Skeletal muscle satellite cell (primary cell): ENCODE measurements at regions not wholly inside any gene's neighbourhood (a gene's known extent, or its start where the extent isn't known, plus 50 kb on each side); places are given as distances from the start of the nearest gene placed in this dataset.

ENCODE experiments used
- H3K27me3 ChIP-seq: 2 replicates; pipeline ENCODE4 v1.7.0; 2013; ENCODE audit warnings: low read length; ENCODE audit not compliant: control insufficient read depth, insufficient read depth
- H3K36me3 ChIP-seq: 2 replicates; pipeline ENCODE4 v1.7.0; 2013; ENCODE audit warnings: mild to moderate bottlenecking, control low read depth, low read length; ENCODE audit not compliant: insufficient read depth
- H3K4me1 ChIP-seq: 2 replicates; pipeline ENCODE4 v1.7.0; 2013; ENCODE audit warnings: low read length; ENCODE audit not compliant: control insufficient read depth, insufficient read depth
- H3K4me2 ChIP-seq: 2 replicates; pipeline ENCODE4 v1.7.0; 2013; ENCODE audit warnings: mild to moderate bottlenecking, low read length
- H3K4me3 ChIP-seq: 2 replicates; pipeline ENCODE4 v1.7.0; 2013; ENCODE audit warnings: low read length
- H3K9ac ChIP-seq: 2 replicates; pipeline ENCODE4 v1.7.0; 2013; ENCODE audit warnings: mild to moderate bottlenecking, low read depth, low read length, moderate library complexity
- H3K9me3 ChIP-seq: replicated peaks from 2 replicates; pipeline ENCODE4 v1.7.0; 2013; ENCODE audit warnings: mild to moderate bottlenecking, control low read depth, low read length

- H3K9me3 ChIP-seq, result no peaks in the 10 kb centered on the region
- no peaks in the 10 kb centered on the region for H3K4me1 ChIP-seq
- H3K27me3 ChIP-seq, result peaks cover 12% of the 10 kb centered on the region
- H3K9ac ChIP-seq, result no peak overlapping the region
- H3K36me3 ChIP-seq, result no peaks in the 10 kb centered on the region
- no peak overlapping the region for H3K4me3 ChIP-seq
- no peak overlapping the region for H3K4me2 ChIP-seq
These were observed 84.3 kb upstream of the CRIM1 start for GRCh38 chr2:36271266-36271665.

GRCh38 chr2:36270758-36271157, 84.8 kb upstream of the CRIM1 start:
- no peaks in the 10 kb centered on the region for H3K9me3 ChIP-seq
- H3K9ac ChIP-seq, result no peak overlapping the region
- H3K27me3 ChIP-seq, result peaks cover 15% of the 10 kb centered on the region
- H3K36me3 ChIP-seq, result no peaks in the 10 kb centered on the region
- H3K4me2 ChIP-seq, result no peak overlapping the region
- H3K4me3 ChIP-seq, result no peak overlapping the region
- H3K4me1 ChIP-seq, result no peaks in the 10 kb centered on the region

DNA sequence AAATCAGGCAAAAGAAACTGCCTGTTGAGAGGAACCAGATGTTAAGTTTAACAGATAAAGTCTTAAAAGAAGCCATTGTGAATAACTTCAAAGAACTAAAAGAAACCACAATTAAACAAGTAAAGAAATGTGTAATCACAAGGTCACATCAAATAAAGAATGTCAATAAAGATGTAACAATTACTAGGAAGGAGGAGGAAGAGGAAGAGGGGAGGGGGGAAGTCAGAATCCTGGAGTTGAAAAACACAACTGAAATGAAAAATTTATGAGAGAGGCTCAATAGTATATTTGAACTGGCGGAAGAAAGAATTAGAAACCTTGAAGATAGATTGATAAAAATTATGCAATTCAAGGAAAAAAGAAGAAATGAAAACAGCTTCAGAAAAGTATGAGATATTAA, 88.4 kb upstream of the CRIM1 start:
- Histone ChIP-seq H3K4me3 (no peak overlapping the region), H3K9ac (no peak overlapping the region), H3K36me3 (no peaks in the 10 kb centered on the region), H3K27me3 (peaks cover 21% of the 10 kb centered on the region), H3K9me3 (no peaks in the 10 kb centered on the region), H3K4me1 (no peaks in the 10 kb centered on the region), H3K4me2 (no peak overlapping the region)

- Histone ChIP-seq H3K27me3 (peaks cover 21% of the 10 kb centered on the region), H3K4me3 (no peak overlapping the region), H3K9me3 (no peaks in the 10 kb centered on the region), H3K36me3 (no peaks in the 10 kb centered on the region), H3K4me1 (no peaks in the 10 kb centered on the region), H3K4me2 (no peak overlapping the region), H3K9ac (no peak overlapping the region)
These were observed 88.9 kb upstream of the CRIM1 start for GRCh38 chr2:36266536-36267121.

DNA sequence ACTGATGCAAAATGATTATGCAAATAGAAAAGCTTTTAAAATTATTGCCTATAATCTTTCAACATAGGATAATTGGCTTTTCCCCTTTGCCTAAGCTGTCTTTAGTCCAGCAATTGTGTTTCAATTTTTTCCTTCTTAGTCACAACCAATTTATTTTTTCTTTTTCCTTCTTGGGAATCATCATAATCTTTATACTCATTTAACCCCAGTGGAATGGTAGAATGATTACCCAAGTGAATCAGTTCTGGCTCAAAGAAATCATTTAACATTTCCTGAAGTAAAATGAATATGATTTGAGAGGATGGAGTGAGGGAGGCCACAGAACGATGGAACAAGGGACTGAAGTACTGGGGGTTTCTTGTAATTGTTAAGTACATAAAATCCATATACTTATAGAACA, 93.0 kb upstream of the CRIM1 start:
- Histone ChIP-seq H3K4me2 (no peak overlapping the region), H3K4me1 (no peaks in the 10 kb centered on the region), H3K27me3 (peaks cover 29% of the 10 kb centered on the region), H3K9me3 (no peaks in the 10 kb centered on the region), H3K9ac (no peak overlapping the region), H3K36me3 (no peaks in the 10 kb centered on the region), H3K4me3 (no peak overlapping the region)

- Histone ChIP-seq H3K4me3 (no peak overlapping the region), H3K9ac (no peak overlapping the region), H3K27me3 (peaks cover 35% of the 10 kb centered on the region), H3K4me2 (no peak overlapping the region), H3K4me1 (no peaks in the 10 kb centered on the region), H3K36me3 (no peaks in the 10 kb centered on the region), H3K9me3 (no peaks in the 10 kb centered on the region)
These were observed 99.7 kb upstream of the CRIM1 start for GRCh38 chr2:36255863-36256262.

DNA sequence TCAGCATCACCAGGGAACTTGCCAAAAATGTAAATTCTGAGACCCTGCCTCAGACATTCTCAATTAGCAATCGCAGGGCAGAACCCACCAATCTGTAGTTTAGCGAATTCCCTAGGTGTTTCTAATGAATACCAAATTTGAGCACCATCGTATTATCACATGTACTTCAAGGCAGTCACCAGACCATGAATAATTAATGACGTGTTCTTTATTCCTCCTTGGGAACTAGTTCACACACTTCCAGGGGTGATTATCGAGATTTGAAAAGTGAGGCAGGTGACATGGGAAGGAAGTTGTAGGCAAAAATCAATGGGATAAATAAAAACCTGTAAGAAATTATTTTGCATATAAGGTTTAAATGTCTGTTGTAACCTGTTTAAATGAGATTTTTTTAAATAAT, 102.5 kb upstream of the CRIM1 start:
- Histone ChIP-seq H3K9ac (no peak overlapping the region), H3K27me3 (peaks cover 21% of the 10 kb centered on the region), H3K4me3 (no peak overlapping the region), H3K9me3 (no peaks in the 10 kb centered on the region), H3K4me2 (no peak overlapping the region), H3K4me1 (no peaks in the 10 kb centered on the region), H3K36me3 (no peaks in the 10 kb centered on the region)

DNA sequence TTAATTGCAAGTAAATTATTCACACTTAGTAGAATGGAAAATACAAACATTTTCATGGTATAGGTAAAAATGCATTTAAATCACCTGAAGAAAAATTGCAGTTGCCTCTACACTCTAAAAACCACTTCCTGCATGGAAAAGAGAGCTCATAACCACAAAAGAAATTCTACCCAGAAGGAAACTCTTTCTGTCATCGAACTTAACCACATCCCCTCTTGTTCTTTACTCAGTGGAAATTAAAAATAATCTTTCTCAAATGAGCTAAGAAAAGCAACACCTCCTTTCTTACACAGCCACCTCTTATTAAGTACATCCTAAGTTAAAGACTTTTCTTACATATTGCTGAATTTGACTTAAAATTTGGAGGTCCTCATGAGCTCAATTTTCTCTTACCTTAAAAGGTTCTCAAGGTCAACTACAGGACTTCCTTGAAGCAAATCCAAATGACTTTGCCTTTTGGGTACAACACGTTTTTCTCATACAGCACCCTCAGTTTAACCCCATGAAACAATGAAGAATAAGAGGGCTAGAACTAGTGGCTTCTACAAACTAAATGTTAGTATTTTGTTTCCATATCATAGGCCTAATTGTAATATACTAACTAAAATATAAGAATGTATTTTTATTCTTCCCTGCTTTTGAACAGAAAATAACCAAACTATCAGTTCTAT, 109.1 kb upstream of the CRIM1 start:
- Histone ChIP-seq H3K9me3 (no peaks in the 10 kb centered on the region), H3K36me3 (no peaks in the 10 kb centered on the region), H3K4me2 (no peak overlapping the region), H3K4me1 (no peaks in the 10 kb centered on the region), H3K4me3 (no peak overlapping the region), H3K9ac (no peak overlapping the region), H3K27me3 (peaks cover 8% of the 10 kb centered on the region)

DNA sequence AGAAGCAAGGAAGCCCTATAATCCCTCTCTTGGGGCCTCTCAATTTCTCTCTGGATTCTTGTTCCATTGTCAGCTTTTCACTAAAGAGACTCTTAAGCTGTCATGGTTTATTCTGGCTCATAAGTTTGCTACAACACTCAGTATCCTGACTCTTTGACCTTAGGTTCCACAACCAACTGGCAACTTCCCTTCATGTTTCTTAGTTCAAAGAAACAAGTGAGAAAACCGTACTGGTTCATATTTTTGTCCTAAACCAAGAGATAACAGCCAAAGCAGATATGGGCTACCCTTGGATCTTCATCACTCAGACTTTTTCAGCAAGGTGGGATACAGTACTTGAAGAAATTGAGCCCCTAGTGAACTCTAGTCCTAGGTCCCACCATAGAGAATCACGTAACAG, 109.9 kb upstream of the CRIM1 start:
- Histone ChIP-seq H3K27me3 (peaks cover 8% of the 10 kb centered on the region), H3K4me2 (no peak overlapping the region), H3K4me3 (no peak overlapping the region), H3K9me3 (no peaks in the 10 kb centered on the region), H3K4me1 (no peaks in the 10 kb centered on the region), H3K9ac (no peak overlapping the region), H3K36me3 (no peaks in the 10 kb centered on the region)

DNA sequence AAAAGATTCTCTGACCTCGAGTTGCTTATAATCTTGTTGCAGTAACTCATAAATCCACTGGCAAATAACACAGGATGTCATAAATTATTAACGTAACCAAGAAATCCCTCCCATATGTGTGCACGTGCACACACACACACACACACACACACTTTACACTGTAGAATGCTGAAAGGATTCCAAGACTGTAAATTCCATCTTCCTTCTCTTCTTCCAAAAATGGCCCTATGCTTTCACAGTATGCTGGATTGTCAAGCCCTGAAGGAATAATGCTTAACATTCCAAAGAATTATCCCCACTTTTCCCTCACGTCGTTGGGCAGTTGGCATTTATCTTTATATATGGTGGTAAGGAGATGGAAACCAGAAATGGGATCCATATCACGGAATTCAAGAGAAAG, 117.5 kb upstream of the CRIM1 start:
- Histone ChIP-seq H3K9me3 (no peaks in the 10 kb centered on the region), H3K9ac (no peak overlapping the region), H3K4me1 (no peaks in the 10 kb centered on the region), H3K4me3 (no peak overlapping the region), H3K36me3 (no peaks in the 10 kb centered on the region), H3K4me2 (no peak overlapping the region), H3K27me3 (peaks cover 22% of the 10 kb centered on the region)

- no peak overlapping the region for H3K4me2 ChIP-seq
- H3K9ac ChIP-seq, result no peak overlapping the region
- no peaks in the 10 kb centered on the region for H3K36me3 ChIP-seq
- no peaks in the 10 kb centered on the region for H3K9me3 ChIP-seq
- no peak overlapping the region for H3K4me3 ChIP-seq
- peaks cover 16% of the 10 kb centered on the region for H3K27me3 ChIP-seq
- H3K4me1 ChIP-seq, result no peaks in the 10 kb centered on the region
These were observed 119.7 kb upstream of the CRIM1 start for GRCh38 chr2:36235882-36236281.

DNA sequence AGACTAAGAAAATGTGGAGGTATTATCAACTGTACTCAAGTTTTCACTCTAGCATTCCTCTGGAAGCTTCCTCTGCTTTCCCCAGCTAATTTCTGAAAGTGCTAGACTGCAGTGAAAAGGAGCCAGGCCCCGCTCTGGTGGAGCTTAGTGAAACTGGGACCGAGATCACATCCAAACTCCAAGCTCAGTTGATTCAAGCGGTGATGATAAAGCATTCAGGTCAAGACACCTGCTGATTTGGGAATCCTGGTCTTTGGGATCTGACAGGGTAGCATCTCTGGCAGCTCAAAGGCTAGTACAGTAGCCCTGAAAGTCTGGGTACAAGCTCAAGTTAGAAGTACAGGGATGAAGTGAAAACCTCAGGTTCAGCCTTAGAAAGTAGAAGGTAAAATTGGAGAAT, 120.2 kb upstream of the CRIM1 start:
- Histone ChIP-seq H3K9ac (no peak overlapping the region), H3K9me3 (no peaks in the 10 kb centered on the region), H3K27me3 (peaks cover 16% of the 10 kb centered on the region), H3K36me3 (no peaks in the 10 kb centered on the region), H3K4me1 (no peaks in the 10 kb centered on the region), H3K4me3 (no peak overlapping the region), H3K4me2 (no peak overlapping the region)
